ENCODE measurements at regions not wholly inside any gene's neighbourhood (a gene's known extent, or its start where the extent isn't known, plus 50 kb on each side); places are given as distances from the start of the nearest gene placed in this dataset.

DNA sequence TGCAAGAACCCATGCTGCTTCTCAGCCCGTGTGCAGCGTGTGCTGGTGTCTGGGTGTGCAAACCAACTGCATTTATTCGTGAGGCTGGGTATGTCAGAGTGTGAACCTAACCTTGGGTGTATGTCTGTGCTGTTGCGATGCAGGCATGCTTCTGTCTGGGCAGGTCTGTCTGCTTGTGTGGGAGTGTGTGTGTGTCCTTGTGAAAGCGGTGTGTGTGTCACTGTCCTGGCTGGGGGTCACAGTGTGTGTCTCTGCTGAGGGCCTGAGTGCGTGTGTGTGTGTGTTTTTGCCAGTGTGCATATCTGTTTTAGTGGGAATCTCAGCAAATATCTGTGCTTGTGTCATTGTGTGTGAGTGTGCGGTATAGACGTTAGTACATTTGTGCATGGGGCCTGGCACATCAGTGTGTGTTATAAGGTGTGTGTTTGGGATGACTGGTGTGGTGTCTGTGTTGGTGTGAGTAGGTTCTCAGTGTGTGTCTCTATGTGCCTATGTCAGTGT lies 121.8 kb downstream of the CYLD start (continued):
- TF ChIP-seq, protein P1, sequence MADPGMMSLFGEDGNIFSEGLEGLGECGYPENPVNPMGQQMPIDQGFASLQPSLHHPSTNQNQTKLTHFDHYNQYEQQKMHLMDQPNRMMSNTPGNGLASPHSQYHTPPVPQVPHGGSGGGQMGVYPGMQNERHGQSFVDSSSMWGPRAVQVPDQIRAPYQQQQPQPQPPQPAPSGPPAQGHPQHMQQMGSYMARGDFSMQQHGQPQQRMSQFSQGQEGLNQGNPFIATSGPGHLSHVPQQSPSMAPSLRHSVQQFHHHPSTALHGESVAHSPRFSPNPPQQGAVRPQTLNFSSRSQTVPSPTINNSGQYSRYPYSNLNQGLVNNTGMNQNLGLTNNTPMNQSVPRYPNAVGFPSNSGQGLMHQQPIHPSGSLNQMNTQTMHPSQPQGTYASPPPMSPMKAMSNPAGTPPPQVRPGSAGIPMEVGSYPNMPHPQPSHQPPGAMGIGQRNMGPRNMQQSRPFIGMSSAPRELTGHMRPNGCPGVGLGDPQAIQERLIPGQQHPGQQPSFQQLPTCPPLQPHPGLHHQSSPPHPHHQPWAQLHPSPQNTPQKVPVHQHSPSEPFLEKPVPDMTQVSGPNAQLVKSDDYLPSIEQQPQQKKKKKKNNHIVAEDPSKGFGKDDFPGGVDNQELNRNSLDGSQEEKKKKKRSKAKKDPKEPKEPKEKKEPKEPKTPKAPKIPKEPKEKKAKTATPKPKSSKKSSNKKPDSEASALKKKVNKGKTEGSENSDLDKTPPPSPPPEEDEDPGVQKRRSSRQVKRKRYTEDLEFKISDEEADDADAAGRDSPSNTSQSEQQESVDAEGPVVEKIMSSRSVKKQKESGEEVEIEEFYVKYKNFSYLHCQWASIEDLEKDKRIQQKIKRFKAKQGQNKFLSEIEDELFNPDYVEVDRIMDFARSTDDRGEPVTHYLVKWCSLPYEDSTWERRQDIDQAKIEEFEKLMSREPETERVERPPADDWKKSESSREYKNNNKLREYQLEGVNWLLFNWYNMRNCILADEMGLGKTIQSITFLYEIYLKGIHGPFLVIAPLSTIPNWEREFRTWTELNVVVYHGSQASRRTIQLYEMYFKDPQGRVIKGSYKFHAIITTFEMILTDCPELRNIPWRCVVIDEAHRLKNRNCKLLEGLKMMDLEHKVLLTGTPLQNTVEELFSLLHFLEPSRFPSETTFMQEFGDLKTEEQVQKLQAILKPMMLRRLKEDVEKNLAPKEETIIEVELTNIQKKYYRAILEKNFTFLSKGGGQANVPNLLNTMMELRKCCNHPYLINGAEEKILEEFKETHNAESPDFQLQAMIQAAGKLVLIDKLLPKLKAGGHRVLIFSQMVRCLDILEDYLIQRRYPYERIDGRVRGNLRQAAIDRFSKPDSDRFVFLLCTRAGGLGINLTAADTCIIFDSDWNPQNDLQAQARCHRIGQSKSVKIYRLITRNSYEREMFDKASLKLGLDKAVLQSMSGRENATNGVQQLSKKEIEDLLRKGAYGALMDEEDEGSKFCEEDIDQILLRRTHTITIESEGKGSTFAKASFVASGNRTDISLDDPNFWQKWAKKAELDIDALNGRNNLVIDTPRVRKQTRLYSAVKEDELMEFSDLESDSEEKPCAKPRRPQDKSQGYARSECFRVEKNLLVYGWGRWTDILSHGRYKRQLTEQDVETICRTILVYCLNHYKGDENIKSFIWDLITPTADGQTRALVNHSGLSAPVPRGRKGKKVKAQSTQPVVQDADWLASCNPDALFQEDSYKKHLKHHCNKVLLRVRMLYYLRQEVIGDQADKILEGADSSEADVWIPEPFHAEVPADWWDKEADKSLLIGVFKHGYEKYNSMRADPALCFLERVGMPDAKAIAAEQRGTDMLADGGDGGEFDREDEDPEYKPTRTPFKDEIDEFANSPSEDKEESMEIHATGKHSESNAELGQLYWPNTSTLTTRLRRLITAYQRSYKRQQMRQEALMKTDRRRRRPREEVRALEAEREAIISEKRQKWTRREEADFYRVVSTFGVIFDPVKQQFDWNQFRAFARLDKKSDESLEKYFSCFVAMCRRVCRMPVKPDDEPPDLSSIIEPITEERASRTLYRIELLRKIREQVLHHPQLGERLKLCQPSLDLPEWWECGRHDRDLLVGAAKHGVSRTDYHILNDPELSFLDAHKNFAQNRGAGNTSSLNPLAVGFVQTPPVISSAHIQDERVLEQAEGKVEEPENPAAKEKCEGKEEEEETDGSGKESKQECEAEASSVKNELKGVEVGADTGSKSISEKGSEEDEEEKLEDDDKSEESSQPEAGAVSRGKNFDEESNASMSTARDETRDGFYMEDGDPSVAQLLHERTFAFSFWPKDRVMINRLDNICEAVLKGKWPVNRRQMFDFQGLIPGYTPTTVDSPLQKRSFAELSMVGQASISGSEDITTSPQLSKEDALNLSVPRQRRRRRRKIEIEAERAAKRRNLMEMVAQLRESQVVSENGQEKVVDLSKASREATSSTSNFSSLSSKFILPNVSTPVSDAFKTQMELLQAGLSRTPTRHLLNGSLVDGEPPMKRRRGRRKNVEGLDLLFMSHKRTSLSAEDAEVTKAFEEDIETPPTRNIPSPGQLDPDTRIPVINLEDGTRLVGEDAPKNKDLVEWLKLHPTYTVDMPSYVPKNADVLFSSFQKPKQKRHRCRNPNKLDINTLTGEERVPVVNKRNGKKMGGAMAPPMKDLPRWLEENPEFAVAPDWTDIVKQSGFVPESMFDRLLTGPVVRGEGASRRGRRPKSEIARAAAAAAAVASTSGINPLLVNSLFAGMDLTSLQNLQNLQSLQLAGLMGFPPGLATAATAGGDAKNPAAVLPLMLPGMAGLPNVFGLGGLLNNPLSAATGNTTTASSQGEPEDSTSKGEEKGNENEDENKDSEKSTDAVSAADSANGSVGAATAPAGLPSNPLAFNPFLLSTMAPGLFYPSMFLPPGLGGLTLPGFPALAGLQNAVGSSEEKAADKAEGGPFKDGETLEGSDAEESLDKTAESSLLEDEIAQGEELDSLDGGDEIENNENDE (IDR thresholded peaks at IDR 0.05; ENCODE audit: insufficient replicate concordance, low read length) = no peak
- TF ChIP-seq CTBP2 (IDR thresholded peaks at IDR 0.05; ENCODE audit: borderline replicate concordance, insufficient read depth, insufficient read length, low read length) = no peak
- no peak for TF ChIP-seq PHF8 (conservative IDR thresholded peaks at IDR 0.05; ENCODE audit: low read depth, low read length)
- no peak for TF ChIP-seq CBX8 (IDR thresholded peaks at IDR 0.05; ENCODE audit: borderline replicate concordance, low read depth, low read length)
- TF ChIP-seq RNF2 (IDR thresholded peaks at IDR 0.05; ENCODE audit: borderline replicate concordance, low read depth, low read length, missing control alignments, poor library complexity, severe bottlenecking) = no peak
- TF ChIP-seq JUND (IDR thresholded peaks at IDR 0.05; ENCODE audit: low read length) = no peak
- no peak for TF ChIP-seq RXRA (IDR thresholded peaks at IDR 0.05; ENCODE audit: insufficient read depth, low read depth, low read length)
- TF ChIP-seq CREB1 (IDR thresholded peaks at IDR 0.05) = no peak
- no peak for TF ChIP-seq HDAC6 (IDR thresholded peaks at IDR 0.05; ENCODE audit: low read depth, low read length)
- TF ChIP-seq EGR1 (IDR thresholded peaks at IDR 0.05; ENCODE audit: borderline replicate concordance, low read depth, low read length) = no peak
